WTC11 (cell line): ENCODE measurements at regions not wholly inside any gene's neighbourhood (a gene's known extent, or its start where the extent isn't known, plus 50 kb on each side); places are given as distances from the start of the nearest gene placed in this dataset.

Experiments used
- ATAC-seq: fragments of 200-7000 bp; cut with Tn5 transposase; 2 replicates; pipeline ENCODE4 v1.10.0; 2021; ENCODE audit warnings: mild to moderate bottlenecking, moderate library complexity
- CTCF ChIA-PET: fragments of 300-600 bp; sonication (Branson Sonifier 250); formaldehyde crosslinking; loops from one replicate; lab custom pipeline; 2021; ENCODE audit warnings: antibody characterized with exemption; lab: Charles Lee
- POLR2A ChIA-PET: fragments of 350-600 bp; sonication (Branson Sonifier 250); formaldehyde crosslinking; loops from one replicate; lab custom pipeline; 2021; ENCODE audit warnings: antibody characterized with exemption; lab: Charles Lee
- DNase-seq: peaks from one replicate; pipeline ENCODE4 v3.0.0; 2021; ENCODE audit warnings: low spot score
- H3K27ac Mint-ChIP-seq: 2 replicates; pipeline ENCODE4 v1.8.0; 2021; ENCODE audit warnings: mixed read lengths
- H3K27me3 Mint-ChIP-seq: 2 replicates; pipeline ENCODE4 v1.8.0; 2021; ENCODE audit warnings: low read depth, mild to moderate bottlenecking, moderate library complexity, mixed read lengths
- H3K36me3 Mint-ChIP-seq: 2 replicates; pipeline ENCODE4 v1.8.0; 2021; ENCODE audit warnings: mixed read lengths
- H3K4me1 Mint-ChIP-seq: 2 replicates; pipeline ENCODE4 v1.8.0; 2022; ENCODE audit warnings: mixed read lengths
- H3K4me3 Mint-ChIP-seq: 2 replicates; pipeline ENCODE4 v1.8.0; 2021; ENCODE audit warnings: mild to moderate bottlenecking, moderate library complexity, mixed read lengths
- H3K9me3 Mint-ChIP-seq: 2 replicates; pipeline ENCODE4 v1.8.0; 2021; ENCODE audit warnings: mixed read lengths
- ATF3 ChIP-seq: sonication (generic); formaldehyde crosslinking; conservative IDR thresholded peaks from 2 replicates; pipeline ENCODE4 v1.8.1; 2022; ENCODE audit warnings: mild to moderate bottlenecking, missing genetic modification reagents
- CREB1 ChIP-seq: sonication (generic); formaldehyde crosslinking; IDR thresholded peaks from 2 replicates; pipeline ENCODE4 v1.8.0; 2023; ENCODE audit warnings: mild to moderate bottlenecking, missing genetic modification reagents
- E2F1 ChIP-seq: sonication (generic); formaldehyde crosslinking; IDR thresholded peaks from 2 replicates; pipeline ENCODE4 v1.8.0; 2022; ENCODE audit warnings: mild to moderate bottlenecking, missing genetic modification reagents
- E2F4 ChIP-seq: sonication (generic); formaldehyde crosslinking; IDR thresholded peaks from 2 replicates; pipeline ENCODE4 v1.8.1; 2022; ENCODE audit warnings: low read depth, mild to moderate bottlenecking, moderate library complexity, missing genetic modification reagents, borderline replicate concordance
- E2F5 ChIP-seq: sonication (generic); formaldehyde crosslinking; IDR thresholded peaks from 2 replicates; pipeline ENCODE4 v1.8.1; 2022; ENCODE audit warnings: mild to moderate bottlenecking, moderate library complexity, missing genetic modification reagents
- FOXP4 ChIP-seq: sonication (generic); formaldehyde crosslinking; IDR thresholded peaks from 2 replicates; pipeline ENCODE4 v1.8.0; 2022; ENCODE audit warnings: mild to moderate bottlenecking, missing genetic modification reagents
- JUN ChIP-seq: sonication (generic); formaldehyde crosslinking; IDR thresholded peaks from 2 replicates; pipeline ENCODE4 v1.8.0; 2023; ENCODE audit warnings: mild to moderate bottlenecking, missing genetic modification reagents
- NFATC4 ChIP-seq: fragments of 250-450 bp; sonication (Bioruptor Pico); IDR thresholded peaks from 2 replicates; pipeline ENCODE4 v1.9.0; 2021; ENCODE audit warnings: mild to moderate bottlenecking
- NFE2L1 ChIP-seq: sonication (generic); formaldehyde crosslinking; IDR thresholded peaks from 2 replicates; pipeline ENCODE4 v1.8.1; 2023; ENCODE audit warnings: missing genetic modification reagents
- NR2C2 ChIP-seq: sonication (generic); formaldehyde crosslinking; IDR thresholded peaks from 2 replicates; pipeline ENCODE4 v1.8.0; 2022; ENCODE audit warnings: mild to moderate bottlenecking, missing genetic modification reagents
- SMAD3 ChIP-seq: sonication (generic); formaldehyde crosslinking; IDR thresholded peaks from 2 replicates; pipeline ENCODE4 v1.8.0; 2022; ENCODE audit warnings: missing genetic modification reagents, mild to moderate bottlenecking, borderline replicate concordance
- SP1 ChIP-seq: sonication (generic); formaldehyde crosslinking; conservative IDR thresholded peaks from 2 replicates; pipeline ENCODE4 v1.8.1; 2022; ENCODE audit warnings: missing genetic modification reagents
- TEAD1 ChIP-seq: sonication (generic); formaldehyde crosslinking; IDR thresholded peaks from 2 replicates; pipeline ENCODE4 v1.8.0; 2022; ENCODE audit warnings: mild to moderate bottlenecking, missing genetic modification reagents
- USF1 ChIP-seq: sonication (generic); formaldehyde crosslinking; IDR thresholded peaks from 2 replicates; pipeline ENCODE4 v1.8.0; 2022; ENCODE audit warnings: mild to moderate bottlenecking, missing genetic modification reagents
- USF2 ChIP-seq: sonication (generic); formaldehyde crosslinking; IDR thresholded peaks from 2 replicates; pipeline ENCODE4 v1.8.1; 2023; ENCODE audit warnings: mild to moderate bottlenecking, missing genetic modification reagents, moderate library complexity
- ZBTB43 ChIP-seq: sonication (generic); formaldehyde crosslinking; IDR thresholded peaks from 2 replicates; pipeline ENCODE4 v1.8.1; 2023; ENCODE audit warnings: mild to moderate bottlenecking, missing genetic modification reagents
- ZNF512 ChIP-seq: sonication (generic); formaldehyde crosslinking; IDR thresholded peaks from 2 replicates; pipeline ENCODE4 v1.8.1; 2022; ENCODE audit warnings: missing genetic modification reagents, borderline replicate concordance

- ATAC-seq (no peak), DNase-seq (no peak)
- POLR2A ChIA-PET, result no interaction called here
- Mint-ChIP-seq H3K27ac (no peak overlapping the region), H3K4me1 (no peaks in the 10 kb centered on the region), H3K4me3 (no peak overlapping the region), H3K9me3 (peaks cover 63% of the 10 kb centered on the region), H3K36me3 (peaks cover 61% of the 10 kb centered on the region), H3K27me3 (0 out of 2 replicates have a peak, but pooled peaks cover 3% of the 10 kb centered on the region)
- TF ChIP-seq E2F1 (CRISPR knock-in tag) (no peak), NFATC4 (CRISPR knock-in tag) (no peak), JUN (CRISPR knock-in tag) (no peak), TEAD1 (CRISPR knock-in tag) (no peak), NFE2L1 (CRISPR knock-in tag) (no peak), FOXP4 (CRISPR knock-in tag) (no peak), CREB1 (CRISPR knock-in tag) (no peak), E2F5 (no peak), SMAD3 (CRISPR knock-in tag) (no peak), NR2C2 (CRISPR knock-in tag) (no peak)
- CTCF ChIA-PET, result no interaction called here
These were observed 366.8 kb upstream of the KHDRBS2 start for GRCh38 chr6:62652692-62653328.

GRCh38 chr6:62645274-62645673 lies 359.2 kb upstream of the KHDRBS2 start:
- Mint-ChIP-seq H3K4me3 (no peak overlapping the region), H3K9me3 (peaks cover 83% of the 10 kb centered on the region), H3K4me1 (no peaks in the 10 kb centered on the region), H3K36me3 (peaks cover 64% of the 10 kb centered on the region), H3K27me3 (peaks cover 3% of the 10 kb centered on the region; the same call in 1 of the 2 replicates), H3K27ac (no peak overlapping the region)
- ATAC-seq (no peak), DNase-seq (no peak)
- CTCF ChIA-PET, result no interaction called here
- POLR2A ChIA-PET, result no interaction called here
- no peak for TF ChIP-seq ATF3 (CRISPR knock-in tag)
- TF ChIP-seq SP1 (CRISPR knock-in tag), result no peak
- TF ChIP-seq USF1, result no peak
- no peak for TF ChIP-seq ZNF512
- TF ChIP-seq FOXP4 (CRISPR knock-in tag), result no peak
- no peak for TF ChIP-seq ZBTB43 (CRISPR knock-in tag)
- no peak for TF ChIP-seq E2F4
- no peak for TF ChIP-seq USF2 (CRISPR knock-in tag)
- TF ChIP-seq E2F5, result no peak
